ENCODE measurements at regions not wholly inside any gene's neighbourhood (a gene's known extent, or its start where the extent isn't known, plus 50 kb on each side); places are given as distances from the start of the nearest gene placed in this dataset.

- TF ChIP-seq CTCF (optimal IDR thresholded peaks at IDR 0.05 in 1 of 3, IDR thresholded peaks at IDR 0.05 in 1 of 3, conservative IDR thresholded peaks at IDR 0.05 in 1 of 3; ENCODE audit: extremely low read depth in 1 of 3, insufficient read depth in 2 of 3, low read length in 3 of 3), result no peak
- TF ChIP-seq EZH2 (IDR thresholded peaks at IDR 0.05; ENCODE audit: low read length), result no peak
- no peaks in the 10 kb centered on the region for H3K9me1 ChIP-seq (ENCODE audit: control insufficient read depth, extremely low read depth, insufficient read depth, low read length)
- H2AFZ ChIP-seq (ENCODE audit: control insufficient read depth, low read length), result no peak overlapping the region
- no peaks in the 10 kb centered on the region for H4K20me1 ChIP-seq (ENCODE audit: control insufficient read depth, extremely low read depth, insufficient read depth, low read length)
- no peak overlapping the region for H3K4me2 ChIP-seq (ENCODE audit: control insufficient read depth, extremely low read depth, insufficient read depth, low read depth, low read length)
- dilution Hi-C loops (cut with MboI; ENCODE audit: extremely low pct_ligation_motif_present, low sequenced_read_pairs), result no loop called here
- H3K27me3 ChIP-seq (ENCODE audit: control insufficient read depth, extremely low read depth, insufficient read depth, low read length), result no peaks in the 10 kb centered on the region
- no peak overlapping the region for H3K4me3 ChIP-seq (ENCODE audit: control insufficient read depth in 2 of 3, extremely low read depth in 1 of 3, insufficient read depth in 2 of 3, low read depth in 1 of 3, low read length in 3 of 3)
- no peak overlapping the region for H3K27ac ChIP-seq (ENCODE audit: control insufficient read depth, insufficient read depth, low read length)
- FAIRE-seq, result no peak
- no peaks in the 10 kb centered on the region for H3K9me3 ChIP-seq (ENCODE audit: control insufficient read depth, low read depth, low read length)
- no peak overlapping the region for H3K9ac ChIP-seq (ENCODE audit: control insufficient read depth, extremely low read depth, insufficient read depth, low read length)
- DNase-seq (ENCODE audit: low read depth, low spot score), result no peak
- no peaks in the 10 kb centered on the region for H3K36me3 ChIP-seq (ENCODE audit: control insufficient read depth in 2 of 2, extremely low read depth in 1 of 2, insufficient read depth in 2 of 2, low read length in 2 of 2)
- H3K79me2 ChIP-seq (ENCODE audit: control insufficient read depth, insufficient read depth, low read length), result no peaks in the 10 kb centered on the region
- no peaks in the 10 kb centered on the region for H3K4me1 ChIP-seq (ENCODE audit: control insufficient read depth, extremely low read depth, insufficient read depth, low read length)
Observed at GRCh38 chr4:96713271-96713850, 873.5 kb downstream of the PDHA2 start.

GRCh38 chr4:96729641-96730040, 889.7 kb downstream of the PDHA2 start:
- Histone ChIP-seq H4K20me1 (ENCODE audit: control insufficient read depth, extremely low read depth, insufficient read depth, low read length) (no peaks in the 10 kb centered on the region), H3K9ac (ENCODE audit: control insufficient read depth, extremely low read depth, insufficient read depth, low read length) (no peak overlapping the region), H3K27me3 (ENCODE audit: control insufficient read depth, extremely low read depth, insufficient read depth, low read length) (no peaks in the 10 kb centered on the region), H3K9me1 (ENCODE audit: control insufficient read depth, extremely low read depth, insufficient read depth, low read length) (no peaks in the 10 kb centered on the region), H3K79me2 (ENCODE audit: control insufficient read depth, insufficient read depth, low read length) (no peaks in the 10 kb centered on the region), H3K4me1 (ENCODE audit: control insufficient read depth, extremely low read depth, insufficient read depth, low read length) (no peaks in the 10 kb centered on the region), H3K27ac (ENCODE audit: control insufficient read depth, insufficient read depth, low read length) (no peak overlapping the region), H2AFZ (ENCODE audit: control insufficient read depth, low read length) (no peak overlapping the region), H3K9me3 (ENCODE audit: control insufficient read depth, low read depth, low read length) (no peaks in the 10 kb centered on the region), H3K36me3 (ENCODE audit: control insufficient read depth in 2 of 2, extremely low read depth in 1 of 2, insufficient read depth in 2 of 2, low read length in 2 of 2) (no peaks in the 10 kb centered on the region), H3K4me2 (ENCODE audit: control insufficient read depth, extremely low read depth, insufficient read depth, low read depth, low read length) (no peak overlapping the region), H3K4me3 (ENCODE audit: control insufficient read depth in 2 of 3, extremely low read depth in 1 of 3, insufficient read depth in 2 of 3, low read depth in 1 of 3, low read length in 3 of 3) (no peak overlapping the region)
- DNase-seq (ENCODE audit: low read depth, low spot score) (no peak), FAIRE-seq (no peak)
- dilution Hi-C loops (cut with MboI; ENCODE audit: extremely low pct_ligation_motif_present, low sequenced_read_pairs), result no loop called here
- TF ChIP-seq EZH2 (IDR thresholded peaks at IDR 0.05; ENCODE audit: low read length), result no peak
- no peak for TF ChIP-seq CTCF (optimal IDR thresholded peaks at IDR 0.05 in 1 of 3, IDR thresholded peaks at IDR 0.05 in 1 of 3, conservative IDR thresholded peaks at IDR 0.05 in 1 of 3; ENCODE audit: extremely low read depth in 1 of 3, insufficient read depth in 2 of 3, low read length in 3 of 3)

All from keratinocyte (primary cell).